ENCODE measurements at regions not wholly inside any gene's neighbourhood (a gene's known extent, or its start where the extent isn't known, plus 50 kb on each side); places are given as distances from the start of the nearest gene placed in this dataset.
"Not testable (repeated sequence)": the region's sequence is repeated elsewhere in the genome, so short reads cannot be mapped to it uniquely, and the experiment has no call there.

DNA sequence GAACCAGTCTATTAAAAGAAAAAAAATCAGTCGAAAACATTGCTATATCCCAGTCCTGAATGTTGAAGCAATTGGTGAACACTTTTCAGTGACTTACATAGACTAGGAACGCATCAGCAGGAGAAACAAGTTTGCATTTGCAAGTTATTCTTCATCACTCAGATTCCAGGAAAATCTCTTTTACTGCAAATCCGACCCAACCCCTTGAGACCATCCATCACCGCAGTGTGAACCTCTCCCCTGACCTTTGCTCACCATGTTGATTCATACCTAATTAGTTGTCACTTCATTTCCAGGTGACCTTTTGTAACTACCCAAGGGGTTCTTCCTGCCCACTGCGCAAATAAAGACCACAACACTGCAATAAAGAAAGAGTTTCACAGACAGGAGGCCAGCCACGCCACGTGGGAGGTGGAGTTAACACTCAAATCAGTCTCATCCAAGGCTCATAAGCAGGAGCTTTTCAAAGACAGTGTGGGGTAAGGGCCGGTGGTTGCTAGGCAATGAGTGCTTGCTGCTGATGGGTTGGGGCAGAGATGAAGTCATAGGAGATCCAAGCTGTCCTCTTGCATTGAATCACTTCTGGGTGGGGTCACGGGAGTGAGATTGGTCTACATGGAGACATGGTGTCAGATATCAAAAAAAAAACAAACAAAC, 241.3 kb upstream of the TMEM132C start:
- DNase-seq (ENCODE audit: low spot score) = no peak

DNA sequence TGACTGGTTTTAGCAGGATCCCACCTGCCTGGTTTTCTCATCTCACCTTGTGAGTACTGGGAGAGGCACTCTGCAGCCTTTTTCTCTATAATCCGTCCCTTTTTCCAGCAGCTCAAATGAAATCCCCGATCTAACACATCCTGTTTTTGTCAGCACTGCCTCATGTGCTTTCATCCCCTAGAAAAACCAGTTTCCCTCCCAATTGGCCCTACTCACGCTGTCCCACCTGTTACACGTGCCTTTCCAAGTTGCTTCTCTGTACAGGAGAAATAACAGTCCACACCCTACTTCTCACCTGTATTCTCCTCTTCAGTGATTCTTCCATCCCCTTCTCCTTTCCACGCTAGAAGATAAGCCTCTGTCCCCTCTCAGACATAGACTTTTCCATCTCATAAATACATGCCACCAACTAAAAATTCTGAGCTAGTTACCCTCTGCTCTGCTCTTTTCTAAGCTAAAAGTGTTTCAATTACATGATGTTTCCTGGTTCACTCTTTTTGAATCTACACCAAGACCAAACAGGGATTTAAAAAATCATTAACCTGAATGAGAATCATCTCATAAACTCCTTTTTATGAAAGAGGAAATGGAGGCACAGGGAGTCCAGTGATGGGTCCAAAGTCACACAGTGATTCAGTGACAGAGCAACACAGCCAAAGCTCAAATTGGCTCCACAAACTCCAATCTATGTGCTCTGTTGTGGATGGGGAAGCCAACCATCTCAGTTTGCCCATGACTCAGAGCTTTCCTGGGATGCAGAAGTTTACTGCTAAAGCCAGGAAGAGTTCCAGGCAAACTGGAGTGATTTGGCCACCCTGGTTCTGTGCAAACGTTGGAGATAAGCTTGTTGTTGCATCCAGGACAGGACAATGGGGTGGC, 240.0 kb upstream of the TMEM132C start:
- DNase-seq (ENCODE audit: low spot score) = no peak

DNA sequence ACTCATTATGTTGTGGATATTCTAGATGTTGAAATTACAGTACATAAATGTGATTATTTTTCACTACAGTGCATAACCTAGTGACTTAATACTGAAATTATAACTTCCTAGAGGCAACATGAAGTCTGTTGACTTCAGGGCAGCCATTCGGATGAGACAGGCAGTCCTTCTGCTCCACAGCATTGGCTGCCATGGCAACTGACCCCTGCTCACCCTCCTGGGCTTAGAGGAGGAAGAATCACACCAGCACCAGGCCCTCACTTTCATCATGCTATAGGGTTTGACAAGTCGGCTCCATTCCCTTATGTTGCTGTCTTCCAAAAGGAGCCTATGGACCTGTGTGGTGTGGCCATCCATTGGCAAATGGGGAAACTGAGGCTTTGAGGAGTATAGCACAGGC, 233.5 kb upstream of the TMEM132C start:
- DNase-seq (ENCODE audit: low spot score) = no peak

DNA sequence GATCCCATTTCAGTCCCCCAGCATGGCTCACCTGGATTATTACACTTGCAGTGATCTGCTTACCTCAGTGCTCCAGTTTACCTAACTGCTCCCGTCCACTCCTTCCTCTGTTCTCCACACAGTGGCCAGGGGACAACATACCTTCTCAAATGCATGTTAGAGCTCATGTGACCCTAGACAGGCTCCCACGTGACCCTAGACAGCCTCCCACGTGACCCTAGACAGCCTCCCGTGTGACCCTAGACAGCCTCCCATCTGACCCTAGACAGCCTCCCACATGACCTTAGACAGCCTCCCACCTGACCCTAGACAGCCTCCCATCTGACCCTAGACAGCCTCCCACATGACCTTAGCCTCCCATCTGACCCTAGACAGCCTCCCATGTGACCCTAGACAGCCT, 226.0 kb upstream of the TMEM132C start:
- no peak for DNase-seq (ENCODE audit: low spot score)

DNA sequence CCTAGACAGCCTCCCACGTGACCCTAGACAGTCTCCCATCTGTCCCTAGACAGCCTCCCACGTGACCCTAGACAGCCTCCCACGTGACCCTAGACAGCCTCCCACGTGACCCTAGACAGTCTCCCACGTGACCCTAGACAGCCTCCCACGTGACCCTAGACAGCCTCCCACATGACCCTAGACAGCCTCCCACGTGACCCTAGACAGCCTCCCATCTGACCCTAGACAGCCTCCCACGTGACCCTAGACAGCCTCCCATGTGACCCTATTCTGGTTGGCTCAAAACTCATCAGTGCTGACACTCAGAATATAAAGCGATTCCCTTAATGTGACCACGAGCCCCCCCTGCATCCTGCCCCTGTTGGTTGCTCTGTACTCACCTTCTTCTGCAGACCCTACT, 224.7 kb upstream of the TMEM132C start:
- DNase-seq (ENCODE audit: low spot score) = not testable (repeated sequence)

DNA sequence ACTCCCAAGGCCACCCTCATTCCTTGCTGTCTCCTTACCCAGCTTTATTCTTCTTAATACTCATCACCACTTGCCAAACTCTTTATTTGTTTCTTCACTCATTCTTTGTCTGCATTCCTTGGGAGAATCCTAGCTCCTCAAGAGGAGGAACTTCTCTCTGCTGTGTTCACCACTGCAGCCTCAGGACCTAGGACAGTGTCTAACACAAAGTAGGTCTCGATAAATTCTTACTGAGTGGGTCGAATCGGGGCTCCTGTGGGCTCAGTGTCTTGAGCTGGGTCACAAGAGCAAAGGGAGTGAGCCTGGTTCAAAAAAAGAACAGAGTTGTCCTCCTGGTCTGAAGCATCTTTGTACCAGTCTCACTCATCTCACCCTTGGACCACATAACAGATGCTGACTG, 224.1 kb upstream of the TMEM132C start:
- DNase-seq (ENCODE audit: low spot score) = no peak

DNA sequence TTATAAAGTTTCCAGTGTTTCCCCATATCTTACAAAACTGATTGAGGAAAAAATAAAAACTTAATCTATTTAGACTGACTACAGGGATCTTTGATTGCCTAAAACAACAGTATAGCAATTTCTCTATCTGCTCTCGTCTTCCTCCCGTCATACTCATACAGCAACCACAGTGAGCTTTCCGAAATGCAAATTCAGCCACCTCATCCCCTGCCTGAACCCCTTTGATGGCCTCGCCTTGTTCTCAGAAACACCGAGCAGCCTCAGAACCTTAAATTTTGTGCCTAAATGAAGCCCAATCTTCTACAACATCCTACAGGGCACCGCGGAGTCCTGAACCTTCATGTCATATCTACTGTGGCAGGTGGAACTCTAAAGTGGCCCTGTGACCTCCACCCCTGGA, 223.7 kb upstream of the TMEM132C start:
- no peak for DNase-seq (ENCODE audit: low spot score)

DNA sequence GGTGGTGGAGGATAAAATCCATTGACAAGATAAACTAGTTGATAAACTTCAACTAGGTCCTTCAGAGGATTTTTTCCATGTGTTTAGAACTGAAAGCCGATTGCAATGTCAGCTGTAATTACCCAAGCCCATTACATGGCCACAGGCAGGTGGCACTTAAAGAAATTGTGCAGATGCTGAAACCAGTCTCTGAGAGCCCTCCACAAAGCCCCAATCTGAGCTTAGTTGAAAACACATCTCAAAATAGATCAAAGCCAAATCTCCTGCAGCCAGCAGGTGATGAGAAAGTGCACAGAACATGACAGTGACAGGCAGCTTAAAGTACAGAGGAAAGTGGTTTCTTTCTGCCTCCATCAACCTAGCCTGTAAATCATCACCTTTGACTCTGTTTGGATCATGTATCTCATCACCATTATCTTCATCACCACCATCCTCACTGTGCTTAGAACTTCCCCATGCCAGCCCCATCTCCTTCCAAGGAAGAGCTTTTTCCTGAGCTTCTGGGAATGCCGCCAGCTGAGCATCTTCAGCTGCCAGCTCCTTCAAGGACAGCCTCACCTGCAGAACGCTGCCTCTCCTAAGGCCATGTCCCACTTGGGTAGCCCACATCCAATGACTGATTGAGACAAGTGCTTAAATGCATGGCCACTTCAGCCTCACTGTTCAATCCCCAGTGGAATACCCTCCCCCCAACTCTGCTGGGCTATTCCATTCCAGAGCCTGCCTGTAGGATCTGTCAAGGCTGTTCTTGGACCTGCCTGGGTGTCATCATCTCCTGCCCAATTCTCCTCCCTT, 219.5 kb upstream of the TMEM132C start:
- no peak for DNase-seq (ENCODE audit: low spot score)

DNA sequence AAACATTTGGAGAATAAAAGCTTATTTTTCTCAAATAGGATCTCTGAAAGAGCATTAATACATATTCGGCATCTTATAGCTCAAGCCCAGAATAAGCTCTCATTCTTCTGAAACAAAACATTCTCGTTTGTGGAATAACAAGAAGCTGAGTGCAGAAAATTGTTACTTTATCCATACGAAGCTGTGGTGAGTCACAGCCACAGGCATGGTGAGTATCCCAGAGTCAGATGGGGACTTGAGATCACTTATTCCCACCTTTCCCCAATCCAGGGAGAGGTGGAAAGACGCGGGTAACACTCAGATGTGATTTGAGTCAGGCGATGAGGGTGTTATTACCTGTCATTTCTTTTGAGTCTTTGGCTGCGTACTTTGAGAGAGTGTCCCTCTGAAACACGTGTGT, 214.6 kb upstream of the TMEM132C start:
- no peak for DNase-seq (ENCODE audit: low spot score)

DNA sequence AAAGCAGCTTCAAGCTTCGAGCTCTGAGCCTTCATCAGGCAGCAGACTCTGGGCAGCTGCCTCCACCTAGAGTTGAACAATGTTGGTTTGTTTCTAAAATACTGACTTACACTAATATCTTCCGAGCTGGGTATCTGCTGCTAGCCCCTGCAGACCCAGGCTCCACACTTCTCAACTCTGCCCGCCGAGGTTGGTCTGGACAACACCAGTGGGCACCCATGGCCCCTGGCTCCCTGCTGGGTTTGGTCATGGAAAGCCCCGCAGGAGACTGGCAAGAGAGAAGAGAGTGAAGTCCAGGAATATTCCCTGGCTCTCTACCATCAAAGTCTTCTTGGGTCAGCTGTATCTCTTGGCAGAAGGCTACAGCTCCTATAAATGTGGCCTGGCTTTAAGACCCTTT, 214.2 kb upstream of the TMEM132C start:
- no peak for DNase-seq (ENCODE audit: low spot score)

DNA sequence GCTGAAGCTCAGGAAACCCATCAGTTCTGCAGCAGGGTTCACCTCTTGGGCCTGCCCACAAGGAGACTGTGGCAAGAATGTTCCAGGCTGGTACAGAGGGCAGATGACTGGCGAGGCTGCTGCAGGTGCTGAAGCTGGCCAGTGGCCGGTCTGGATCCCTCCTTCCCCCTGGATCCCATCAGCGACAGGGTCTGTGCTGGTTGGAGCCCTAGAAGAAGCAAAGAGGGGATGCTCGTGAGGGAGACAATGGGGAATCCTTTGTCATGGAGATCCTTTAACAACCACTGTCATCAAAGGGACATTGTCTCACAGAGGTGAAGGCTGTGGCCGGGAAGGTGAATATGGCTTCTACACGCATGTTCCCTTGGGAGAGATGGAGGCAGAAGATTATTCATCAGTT, 211.4 kb upstream of the TMEM132C start:
- DNase-seq (ENCODE audit: low spot score) = no peak

DNA sequence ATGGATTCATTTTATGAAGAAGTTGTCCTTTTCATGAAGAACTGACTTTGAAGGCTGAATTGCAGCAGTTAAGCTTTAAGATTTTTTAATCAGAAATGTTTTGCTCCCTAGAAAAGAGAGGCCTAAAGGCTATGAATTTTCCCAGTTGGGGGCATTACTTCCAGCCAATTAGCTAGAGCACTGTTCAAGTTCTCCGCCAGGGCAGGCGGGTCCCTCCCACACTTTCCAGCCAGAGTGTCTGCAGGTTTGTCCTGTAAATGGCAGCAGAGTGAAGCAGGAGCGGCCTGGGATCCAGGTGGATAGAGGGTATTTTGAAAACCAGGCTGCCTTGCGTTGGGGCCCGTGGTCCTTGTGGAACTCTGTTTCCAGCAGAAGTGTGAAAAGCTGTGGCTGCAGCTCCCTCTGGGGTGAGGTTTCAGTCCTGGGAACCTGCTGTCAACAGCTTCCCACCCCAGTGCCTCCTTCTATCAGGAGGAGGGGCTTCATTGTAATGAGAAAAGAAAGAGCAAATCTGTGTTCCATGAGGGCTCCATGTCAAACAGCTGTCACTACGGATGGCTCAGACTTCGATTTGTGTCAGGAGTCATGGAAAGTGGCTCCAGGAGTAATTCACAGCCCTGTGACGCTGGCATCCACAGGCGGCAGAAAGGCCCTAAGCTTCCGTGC, 210.7 kb upstream of the TMEM132C start:
- DNase-seq (ENCODE audit: low spot score) = no peak

DNA sequence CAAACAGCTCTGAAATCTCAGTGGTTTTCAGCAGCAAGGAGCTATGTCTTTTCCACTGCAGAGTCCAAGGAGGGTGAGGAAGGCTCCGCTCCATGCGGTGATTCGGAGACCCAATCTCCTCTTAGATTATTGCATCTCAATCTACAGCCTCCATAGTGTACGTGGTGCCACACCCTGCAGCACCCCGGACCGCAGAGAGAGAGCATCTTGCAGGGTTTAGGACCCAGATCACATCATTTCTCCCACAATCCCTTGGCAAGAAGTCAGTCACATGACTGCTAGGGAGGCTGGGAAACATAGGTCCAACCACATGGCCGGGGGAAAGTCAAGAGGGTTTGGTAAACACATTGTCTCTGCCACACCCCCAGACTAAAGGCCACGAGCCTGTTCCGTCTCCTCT, 209.4 kb upstream of the TMEM132C start:
- DNase-seq (ENCODE audit: low spot score) = no peak

DNA sequence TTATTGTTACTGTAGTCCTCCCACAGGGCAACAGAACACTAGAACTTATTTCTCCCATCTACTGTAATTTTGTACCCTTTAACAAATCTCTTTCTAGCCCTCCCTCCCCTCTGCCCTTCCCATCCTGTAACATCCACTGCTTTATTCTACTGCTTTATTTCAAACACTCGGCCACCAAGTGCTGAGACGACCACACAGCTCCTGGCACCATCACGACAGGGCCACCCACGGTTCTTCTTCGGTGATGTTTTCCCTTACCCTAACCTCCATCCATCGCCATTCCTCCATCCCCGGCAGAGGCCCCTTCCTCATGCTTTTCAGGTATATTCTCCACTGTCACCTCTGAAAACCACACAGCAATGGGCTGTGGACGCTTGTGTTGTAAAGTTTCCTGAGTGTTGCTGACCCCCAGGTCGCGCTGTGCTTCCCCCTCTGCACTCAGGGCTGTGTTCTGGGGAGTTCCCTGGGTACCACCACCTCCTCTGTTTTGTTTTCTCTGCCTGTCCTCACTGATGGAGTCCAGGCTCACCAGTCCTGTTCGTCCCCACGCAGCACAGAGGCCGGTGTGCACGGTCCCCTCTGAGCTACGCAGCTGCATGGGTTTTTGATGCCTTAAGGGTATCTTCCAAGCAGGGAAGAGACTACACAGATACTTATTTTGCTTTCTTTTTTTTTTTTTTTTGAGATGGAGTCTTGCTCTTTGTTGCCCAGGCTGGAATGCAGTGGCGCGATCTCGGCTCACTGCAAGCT, 207.2 kb upstream of the TMEM132C start:
- no peak for DNase-seq (ENCODE audit: low spot score)

DNA sequence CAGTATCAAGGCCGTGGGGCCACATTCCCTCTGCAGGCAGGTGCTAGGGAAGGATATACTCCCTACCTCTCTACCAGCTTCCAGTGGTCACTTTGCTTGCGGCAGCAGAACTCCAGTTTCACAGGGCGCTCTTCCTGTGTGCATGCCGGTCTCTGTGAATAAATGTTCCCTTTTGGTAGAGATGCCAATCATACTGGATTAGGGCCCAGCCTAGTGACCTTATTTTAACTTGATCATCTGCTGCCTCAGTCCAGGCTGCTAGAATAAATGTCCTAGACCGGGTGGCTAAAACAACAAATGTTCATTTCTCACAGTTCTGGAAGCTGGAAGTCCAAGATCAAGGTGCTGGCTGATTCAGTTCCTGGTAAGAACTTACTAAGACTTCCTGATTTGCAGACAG, 198.8 kb upstream of the TMEM132C start:
- DNase-seq (ENCODE audit: low spot score) = no peak

DNA sequence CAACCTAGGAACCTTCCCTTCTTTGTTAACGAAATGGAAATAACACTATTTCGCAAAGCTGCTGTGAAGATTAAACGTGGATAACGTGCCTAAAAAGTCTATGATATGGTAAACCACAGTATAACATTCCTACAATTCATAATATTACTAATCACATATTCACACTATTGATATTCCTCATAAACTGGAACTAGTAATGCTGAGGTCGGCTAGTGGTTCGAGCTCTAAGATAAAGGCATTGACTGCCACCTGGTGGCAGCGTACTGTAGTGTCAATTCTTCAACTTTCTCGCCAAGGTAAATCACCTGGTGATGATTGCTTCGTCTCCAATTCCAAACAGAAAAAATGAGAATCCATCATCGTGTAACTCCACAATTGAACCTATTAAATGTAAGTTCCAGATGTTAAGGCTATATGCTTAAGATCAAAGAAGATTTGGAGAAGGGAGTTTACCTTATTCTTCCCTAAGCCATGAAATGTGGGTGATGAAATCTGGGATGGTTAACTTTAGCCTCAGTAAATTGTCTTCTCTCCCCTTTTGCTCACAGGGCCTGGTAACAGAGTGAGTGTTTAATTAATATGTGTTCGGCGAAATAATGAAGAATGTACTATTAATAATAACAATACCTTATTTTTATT, 197.5 kb upstream of the TMEM132C start:
- peak; percentile 40 for DNase-seq (ENCODE audit: low spot score)

DNA sequence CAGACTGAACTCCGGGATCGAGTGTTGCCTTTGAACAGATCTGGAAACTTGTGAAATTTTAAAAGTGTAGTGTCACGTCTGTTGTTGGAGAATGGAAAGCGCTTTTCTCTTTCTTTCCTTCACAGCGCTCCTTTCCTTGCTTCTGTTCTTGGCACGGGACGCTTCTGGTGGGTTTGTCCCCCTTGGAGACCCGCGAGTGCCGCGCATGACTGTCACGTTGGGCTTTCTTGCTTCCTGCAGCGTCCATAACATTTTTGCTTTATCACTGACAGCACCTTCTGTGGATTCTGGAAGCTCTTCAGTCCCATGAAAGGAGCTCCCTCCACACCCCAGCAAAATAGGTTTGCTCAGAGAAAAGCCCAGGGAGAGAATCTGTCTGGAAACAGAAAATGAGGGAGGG, 193.0 kb upstream of the TMEM132C start:
- DNase-seq (ENCODE audit: low spot score) = no peak

DNA sequence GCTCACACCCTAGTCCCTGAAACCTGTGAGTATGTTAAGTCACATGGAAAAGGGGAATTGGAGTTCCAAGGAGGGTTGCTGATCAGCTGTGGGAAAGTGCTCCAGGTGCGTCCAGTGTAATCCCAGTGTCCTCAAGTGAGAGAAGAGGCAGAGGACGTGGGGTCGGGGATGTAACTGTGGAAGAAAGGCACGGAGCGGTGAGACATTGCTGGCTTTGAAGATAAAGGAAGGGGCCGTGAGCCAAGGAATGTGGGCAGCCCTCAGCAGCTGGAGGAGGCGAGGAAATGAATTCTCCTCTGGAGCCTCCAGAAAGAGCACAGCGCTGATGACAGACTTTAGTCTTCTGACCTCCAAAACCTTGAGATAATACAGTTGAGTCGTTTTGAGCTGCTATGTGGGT, 191.6 kb upstream of the TMEM132C start:
- no peak for DNase-seq (ENCODE audit: low spot score)

DNA sequence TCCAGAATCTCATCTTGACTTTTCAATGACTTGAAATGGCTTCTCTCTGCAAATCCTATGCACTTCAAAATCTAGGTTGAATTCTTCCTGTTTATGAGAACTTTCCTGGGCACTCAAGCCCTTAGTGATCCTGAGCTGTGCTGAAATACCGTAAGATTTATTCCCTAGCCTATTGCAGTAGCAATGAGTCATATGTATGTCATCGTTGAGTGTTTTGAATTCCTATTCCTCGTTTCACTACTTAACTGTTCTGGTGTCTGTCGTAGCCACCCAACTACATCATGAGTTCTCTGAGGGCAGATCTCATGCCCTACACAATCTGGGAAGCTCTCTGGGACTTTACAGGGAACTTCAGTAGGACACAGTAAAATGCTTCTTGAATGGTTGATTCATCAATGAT, 190.8 kb upstream of the TMEM132C start:
- peak; percentile 57 for DNase-seq (ENCODE audit: low spot score)

DNA sequence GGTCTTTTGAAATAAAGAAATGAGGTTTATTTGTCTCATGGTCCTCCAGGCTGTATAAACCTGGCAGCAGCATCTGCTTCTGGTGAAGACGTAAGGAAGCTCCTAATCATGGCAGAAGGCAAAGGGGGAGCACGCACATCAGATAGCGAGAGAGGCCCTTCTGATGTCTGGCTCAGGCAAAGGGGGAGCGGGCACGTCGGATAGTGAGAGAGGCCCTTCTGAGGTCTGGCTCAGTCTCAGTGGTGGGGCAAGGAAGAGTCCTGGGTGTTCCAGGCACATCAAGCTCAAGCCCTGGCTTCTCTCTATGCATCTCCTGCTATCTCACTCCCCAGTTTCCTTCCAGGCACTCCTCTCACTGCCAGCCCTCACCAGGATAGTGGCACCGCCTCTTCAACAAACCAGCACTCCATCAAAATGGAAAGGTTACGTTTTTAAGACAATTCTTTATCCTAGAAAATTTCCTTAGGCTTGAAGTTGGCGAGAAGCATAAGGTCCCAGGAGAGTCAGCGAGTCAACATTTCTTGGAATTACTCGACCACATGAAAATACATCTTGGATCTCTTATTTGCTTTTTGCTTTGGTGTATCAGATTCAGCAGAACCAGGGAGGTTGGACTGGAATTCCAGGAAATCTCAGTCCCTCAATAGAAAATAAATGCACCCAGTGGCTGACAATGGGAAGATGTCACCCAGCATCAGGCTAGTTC, 189.6 kb upstream of the TMEM132C start:
- DNase-seq (ENCODE audit: low spot score) = no peak

DNA sequence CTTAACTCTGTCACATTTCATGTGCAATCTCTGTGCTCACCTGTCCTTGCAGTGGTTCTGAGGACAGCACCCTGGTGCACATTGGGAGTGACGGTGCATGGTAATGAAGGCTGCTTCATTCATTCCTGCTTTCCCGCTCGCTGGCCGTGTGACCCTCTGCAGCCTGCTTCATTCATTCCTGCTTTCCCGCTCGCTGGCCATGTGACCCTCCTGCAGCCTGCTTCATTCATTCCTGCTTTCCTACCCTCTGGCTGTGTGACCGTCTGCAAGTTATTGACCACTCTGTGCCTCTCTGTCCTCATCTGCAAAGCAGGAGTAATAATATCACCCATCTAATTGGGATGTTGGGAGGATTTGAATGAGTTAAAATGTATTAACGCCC, 189.1 kb upstream of the TMEM132C start:
- DNase-seq (ENCODE audit: low spot score) = no peak
